Stimulated activated CD8-positive, alpha-beta memory T cell treated with anti-CD3 and anti-CD28 coated beads, Interleukin-15, amount 100 ng/mL, for 48 hours (primary cell): ENCODE measurements at regions not wholly inside any gene's neighbourhood (a gene's known extent, or its start where the extent isn't known, plus 50 kb on each side); places are given as distances from the start of the nearest gene placed in this dataset.

Experiments
- DNase-seq, 2 donors: peaks; one replicate each; pipeline ENCODE4 v3.0.0-alpha.2; 2020; ENCODE audit warnings: low read depth in 2 of 2

DNA sequence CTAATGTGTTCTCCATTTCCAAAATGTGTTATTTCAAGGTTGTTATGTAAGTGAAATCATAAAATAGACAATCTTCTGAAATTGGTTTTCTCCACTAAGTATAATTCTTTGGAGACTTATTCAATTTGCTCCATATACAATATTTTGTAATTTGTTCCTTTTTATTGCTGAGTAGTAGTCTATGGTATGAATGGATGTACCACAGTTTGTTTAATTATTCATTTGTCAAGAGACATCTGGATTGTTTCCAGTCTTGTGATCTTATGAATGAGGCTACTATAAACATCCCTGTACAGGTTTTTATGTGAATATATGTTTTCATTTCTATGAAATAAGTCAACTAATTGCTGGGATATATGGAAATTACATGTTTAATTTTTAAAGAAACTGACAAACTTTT, 652.6 kb upstream of the PLXNA2 start:
- DNase-seq, result no peak

- DNase-seq, result no peak
These were observed 655.3 kb upstream of the PLXNA2 start for GRCh38 chr1:208899438-208899837.

GRCh38 chr1:208903251-208903905, 659.2 kb upstream of the PLXNA2 start:
- DNase-seq, result no peak

DNA sequence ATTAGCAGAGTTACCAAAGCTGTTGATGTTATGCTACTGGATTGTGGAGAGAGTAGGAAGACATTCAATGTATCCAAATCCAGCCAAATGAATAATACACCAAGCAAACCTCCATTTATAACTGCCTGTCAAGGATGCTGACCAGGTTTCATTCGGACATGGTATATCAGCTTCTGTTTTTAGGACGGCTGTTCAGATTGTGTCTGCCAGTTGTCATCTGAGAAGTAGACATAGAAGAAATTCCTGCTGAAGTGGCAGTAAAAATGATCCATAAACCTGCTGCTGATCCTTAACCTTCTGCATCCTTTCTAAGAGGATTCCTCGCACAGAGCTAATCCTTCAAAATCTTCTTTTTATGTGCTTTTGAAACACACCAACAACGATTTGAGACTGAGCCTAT, 663.6 kb upstream of the PLXNA2 start:
- no peak for DNase-seq

DNA sequence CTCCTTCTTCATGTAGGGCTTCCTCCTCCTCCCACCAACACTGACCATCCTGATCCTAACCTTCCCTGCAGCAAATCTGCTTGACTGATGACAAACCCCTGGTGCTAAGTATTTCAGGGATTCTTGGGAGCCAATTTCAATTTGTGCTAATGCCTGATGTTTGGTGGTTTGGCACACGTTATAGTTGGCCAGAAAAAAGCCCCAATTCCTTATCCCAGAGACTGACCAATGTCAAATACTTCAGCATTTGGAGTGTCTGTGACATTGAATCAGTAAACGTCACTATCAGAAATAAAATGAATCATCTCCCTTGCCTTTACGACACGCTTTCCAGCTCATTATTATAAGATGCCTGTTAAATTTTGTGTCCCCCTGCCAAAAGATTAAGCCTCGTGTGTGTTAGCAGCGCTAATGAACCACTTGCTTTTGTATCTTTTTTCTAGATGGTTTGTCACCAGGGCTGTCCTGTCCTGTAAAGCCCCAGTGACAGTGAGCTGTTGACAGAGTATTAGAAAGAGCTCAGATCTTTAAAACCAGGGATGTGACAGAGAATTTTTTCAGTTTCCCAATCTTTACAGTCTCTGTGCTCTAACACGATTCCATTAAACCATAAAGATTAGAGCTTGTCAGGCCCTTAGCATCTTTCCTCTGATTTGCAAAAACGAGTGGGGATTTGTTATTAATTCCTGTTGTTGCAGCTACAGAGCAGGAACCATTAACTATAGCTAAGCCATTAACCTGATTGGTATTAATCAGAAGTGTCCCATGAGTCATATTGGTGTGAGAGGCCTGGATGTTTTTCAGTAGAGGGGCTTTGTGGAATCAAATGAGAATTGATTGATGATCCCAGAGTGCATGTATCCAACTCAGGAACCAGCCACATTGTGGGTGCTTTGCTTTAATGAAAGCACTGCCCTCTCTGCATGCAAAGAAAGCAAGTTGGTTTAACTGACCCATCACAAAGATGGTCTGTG, 665.1 kb upstream of the PLXNA2 start:
- no peak for DNase-seq

GRCh38 chr1:208910161-208910560, 666.0 kb upstream of the PLXNA2 start:
- DNase-seq, result no peak

DNA sequence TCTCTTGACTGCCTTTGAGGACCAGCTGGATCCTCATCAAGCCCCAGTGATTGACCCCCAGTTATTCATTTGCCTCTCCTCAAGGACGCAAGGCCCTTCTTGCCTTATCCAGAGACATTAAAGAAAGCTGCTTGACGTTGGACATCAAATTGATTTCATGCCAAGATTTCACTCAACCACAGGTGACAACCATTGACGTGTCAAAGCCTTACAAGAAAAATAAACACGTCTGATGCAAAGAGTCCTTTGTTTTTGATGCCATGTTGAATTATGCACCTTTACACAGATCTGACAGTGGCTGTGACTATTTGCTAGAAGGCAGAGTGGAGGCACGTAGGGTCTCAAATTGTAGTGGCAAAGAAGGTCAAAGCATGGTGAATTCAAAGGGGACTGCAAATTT, 666.2 kb upstream of the CAMK1G start:
- no peak for DNase-seq

- no peak for DNase-seq
These were observed 665.8 kb upstream of the CAMK1G start for GRCh38 chr1:208917723-208918122.

DNA sequence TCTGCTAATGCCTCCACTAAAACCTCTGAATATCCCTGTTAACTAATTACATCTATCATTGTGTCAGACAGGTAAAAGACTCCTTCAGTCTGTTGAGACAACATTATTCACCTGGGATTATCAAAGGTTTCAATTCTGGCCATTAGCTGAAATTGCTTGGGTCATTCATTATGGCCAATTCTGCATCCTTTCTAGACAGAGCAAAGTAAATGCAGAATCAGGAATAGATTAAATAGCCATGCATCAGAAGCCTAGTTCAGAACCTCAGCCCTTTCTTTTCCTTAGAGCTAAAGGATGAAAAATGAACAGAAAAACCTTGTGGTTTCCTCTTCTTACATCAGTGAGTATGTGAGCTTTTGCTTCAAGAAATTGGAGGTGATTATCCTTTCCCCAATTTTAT, 665.4 kb upstream of the CAMK1G start:
- DNase-seq, result no peak

DNA sequence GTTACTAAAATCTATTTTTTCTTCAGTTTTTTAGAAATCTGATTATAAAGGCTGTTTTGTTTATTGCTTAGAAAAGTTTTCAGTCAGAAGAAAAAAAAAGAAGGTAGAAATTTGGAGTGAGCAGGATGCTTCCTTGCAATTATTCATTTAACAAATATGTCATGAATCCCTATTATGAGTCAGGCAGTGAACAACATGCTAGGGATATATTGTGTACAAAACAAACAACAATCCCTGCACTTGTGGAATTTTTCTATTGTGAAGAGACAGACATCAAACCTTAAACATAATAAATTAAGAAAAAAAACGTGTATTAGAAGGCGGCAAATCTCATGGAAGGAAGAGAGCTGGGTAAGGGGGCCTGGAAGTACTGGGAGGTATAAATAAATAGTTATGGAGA, 664.1 kb upstream of the CAMK1G start:
- no peak for DNase-seq

DNA sequence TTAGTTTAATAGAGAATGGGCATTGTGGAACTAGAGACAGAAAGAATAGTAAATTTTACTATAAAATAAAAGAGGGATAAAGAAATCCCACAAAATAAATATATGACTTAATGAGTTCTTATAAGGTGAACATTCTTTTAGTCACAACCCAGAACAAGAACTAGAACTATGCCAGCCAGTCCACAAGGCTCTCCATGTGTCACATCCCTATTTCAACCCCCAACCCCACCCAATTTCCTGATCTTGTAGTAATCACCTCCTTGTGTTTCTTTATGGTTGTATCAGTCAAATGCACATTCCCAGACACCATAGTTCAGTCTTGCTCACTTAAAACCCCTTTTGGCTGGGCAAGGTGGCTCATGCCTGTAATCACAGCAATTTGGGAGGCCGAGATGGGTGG, 662.3 kb upstream of the CAMK1G start:
- DNase-seq, result no peak

- no peak for DNase-seq
These were observed 660.1 kb upstream of the CAMK1G start for GRCh38 chr1:208923456-208923855.

GRCh38 chr1:208923946-208924720, 659.4 kb upstream of the CAMK1G start:
- no peak for DNase-seq

- DNase-seq, result no peak
These were observed 658.6 kb upstream of the CAMK1G start for GRCh38 chr1:208924928-208925327.

DNA sequence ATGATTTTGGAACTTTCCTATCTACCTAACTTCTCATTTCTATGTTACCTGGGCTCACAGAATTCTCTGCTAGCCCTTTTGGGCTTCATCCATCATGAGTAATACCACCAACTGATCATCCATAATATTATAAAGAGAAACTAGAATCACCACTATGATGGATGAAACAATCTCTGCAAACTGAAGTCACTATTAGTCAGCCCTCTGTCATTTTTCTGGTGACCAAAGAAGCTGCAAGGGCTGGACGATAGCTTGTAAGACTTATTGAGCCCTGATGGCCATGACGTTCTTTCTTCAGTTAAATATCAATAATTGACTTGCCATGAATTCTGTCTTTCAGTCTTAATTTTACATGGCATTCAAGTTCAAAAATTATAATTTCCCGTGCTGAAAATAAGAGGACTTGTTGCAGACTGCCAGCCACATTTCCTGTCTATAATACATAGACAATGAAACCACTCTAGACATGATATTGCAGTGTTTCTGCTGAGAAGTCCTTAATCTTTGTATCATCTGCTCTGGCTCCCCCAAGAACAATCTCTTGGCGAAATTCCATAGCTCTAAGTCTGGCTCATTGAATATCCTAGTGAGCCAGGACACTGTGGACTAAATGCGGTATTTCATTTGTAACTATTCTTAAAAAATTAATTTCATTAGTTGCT, 655.0 kb upstream of the CAMK1G start:
- no peak for DNase-seq

- no peak for DNase-seq
These were observed 653.9 kb upstream of the CAMK1G start for GRCh38 chr1:208929575-208929974.

- no peak for DNase-seq
These were observed 651.6 kb upstream of the CAMK1G start for GRCh38 chr1:208931936-208932335.

DNA sequence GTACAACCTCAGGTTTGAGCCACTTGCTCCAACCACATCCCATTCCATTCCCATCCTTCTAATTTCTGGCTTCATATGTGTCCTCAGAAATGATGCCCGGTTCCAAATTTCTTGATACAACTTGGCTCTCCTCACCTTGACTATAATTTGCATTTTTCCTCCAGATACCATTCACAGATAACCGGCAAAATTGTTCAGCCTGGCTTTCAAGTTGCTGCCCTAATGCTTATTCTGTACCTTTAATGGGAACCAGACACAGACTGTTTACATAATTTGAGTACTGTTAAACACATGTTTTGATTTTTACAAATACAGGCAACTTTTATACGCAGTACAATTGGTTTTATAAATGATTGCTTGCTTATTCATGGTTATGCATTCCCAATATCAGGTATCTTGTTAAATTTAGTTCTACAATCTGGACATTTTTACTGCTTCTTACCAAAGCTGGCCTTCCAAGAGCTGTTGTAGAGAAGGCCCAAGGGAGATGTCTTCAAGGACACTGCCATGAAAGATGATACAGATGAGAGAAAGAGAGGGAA, 649.5 kb upstream of the CAMK1G start:
- no peak for DNase-seq

- no peak for DNase-seq
These were observed 648.6 kb upstream of the CAMK1G start for GRCh38 chr1:208934933-208935332.

DNA sequence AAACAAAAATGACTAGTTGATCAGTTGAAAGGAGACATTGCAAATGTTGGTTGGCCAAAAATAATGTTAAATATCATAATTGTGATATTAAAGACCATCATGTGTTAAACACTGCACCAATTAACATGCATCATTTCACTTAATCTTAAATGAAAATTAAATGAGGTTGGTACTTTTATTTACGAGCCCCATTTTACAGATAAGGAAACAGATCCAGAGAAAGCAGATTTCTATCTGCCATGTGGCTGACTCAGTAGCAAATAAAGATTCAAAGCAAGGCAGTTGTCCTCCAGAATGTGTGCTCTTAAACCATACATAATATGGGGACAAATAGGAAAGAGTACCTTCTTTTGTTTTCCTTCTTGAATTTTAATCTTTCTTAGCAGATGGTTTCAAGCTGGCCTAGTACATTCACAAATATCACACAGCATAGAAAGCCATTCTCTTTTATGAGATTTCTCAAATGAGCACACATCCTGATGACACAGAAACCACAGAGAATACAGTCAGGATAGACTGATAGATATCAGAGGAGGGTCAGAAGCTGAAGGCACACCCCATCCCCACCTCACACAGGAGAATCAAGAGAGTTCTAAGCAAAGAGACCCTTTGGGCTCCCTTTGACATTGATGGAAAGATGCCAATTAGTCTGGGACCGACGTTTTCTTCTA, 647.9 kb upstream of the CAMK1G start:
- no peak for DNase-seq

DNA sequence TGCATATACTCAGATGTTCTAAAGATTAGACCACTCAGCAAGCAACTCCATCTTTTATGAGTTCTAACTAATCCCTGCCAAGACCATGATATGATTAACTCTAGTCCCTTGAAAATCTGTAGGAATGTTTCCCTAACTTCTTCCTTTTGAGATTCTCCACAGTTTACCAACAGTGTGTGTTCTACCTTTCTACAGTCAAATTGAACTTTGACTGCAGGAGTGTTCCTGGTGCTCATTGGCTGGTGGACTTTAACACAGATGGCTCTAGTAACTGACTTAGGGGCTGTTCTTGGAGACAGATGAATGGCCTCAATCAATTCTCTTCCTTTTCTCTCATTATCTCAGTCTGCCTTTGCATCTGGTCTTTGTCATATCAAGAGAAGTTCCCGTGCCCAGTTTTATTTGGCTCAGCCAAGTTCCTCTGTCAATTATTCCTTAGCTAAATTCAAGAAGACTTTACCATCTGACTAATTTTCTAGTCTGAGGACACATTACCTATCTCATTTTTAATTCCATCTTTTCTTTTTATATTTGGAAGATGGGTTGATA, 643.9 kb upstream of the CAMK1G start:
- DNase-seq, result no peak
